Muscle layer of duodenum (tissue), 2 donors: ENCODE measurements at regions not wholly inside any gene's neighbourhood (a gene's known extent, or its start where the extent isn't known, plus 50 kb on each side); places are given as distances from the start of the nearest gene placed in this dataset.

Source experiments
- H3K27ac ChIP-seq: one replicate; pipeline ENCODE4 v1.7.0; 2013; ENCODE audit warnings: mild to moderate bottlenecking, low read length
- H3K27me3 ChIP-seq: one replicate; pipeline ENCODE4 v1.7.0; 2013; ENCODE audit warnings: low read depth, mild to moderate bottlenecking, control low read depth, low read length
- H3K36me3 ChIP-seq, 2 donors: one replicate each; pipeline ENCODE4 v1.7.0; 2013; ENCODE audit warnings: low read length in 2 of 2, control low read depth in 1 of 2, mild to moderate bottlenecking in 1 of 2; ENCODE audit not compliant: insufficient read depth in 2 of 2, control insufficient read depth in 1 of 2
- H3K4me1 ChIP-seq, 2 donors: one replicate each; pipeline ENCODE4 v1.7.0; 2013; ENCODE audit warnings: low read length in 2 of 2, mild to moderate bottlenecking in 2 of 2, control low read depth in 1 of 2, moderate library complexity in 1 of 2; ENCODE audit not compliant: insufficient read depth in 2 of 2, control insufficient read depth in 1 of 2
- H3K4me3 ChIP-seq, 2 donors: one replicate each; pipeline ENCODE4 v1.7.0; 2013; ENCODE audit warnings: low read length in 2 of 2, low read depth in 1 of 2, mild to moderate bottlenecking in 1 of 2
- H3K9me3 ChIP-seq, 2 donors: one replicate each; pipeline ENCODE4 v1.7.0; 2013; ENCODE audit warnings: low read length in 2 of 2, control low read depth in 1 of 2, mild to moderate bottlenecking in 1 of 2; ENCODE audit not compliant: control insufficient read depth in 1 of 2
- donor health status: healthy.

DNA sequence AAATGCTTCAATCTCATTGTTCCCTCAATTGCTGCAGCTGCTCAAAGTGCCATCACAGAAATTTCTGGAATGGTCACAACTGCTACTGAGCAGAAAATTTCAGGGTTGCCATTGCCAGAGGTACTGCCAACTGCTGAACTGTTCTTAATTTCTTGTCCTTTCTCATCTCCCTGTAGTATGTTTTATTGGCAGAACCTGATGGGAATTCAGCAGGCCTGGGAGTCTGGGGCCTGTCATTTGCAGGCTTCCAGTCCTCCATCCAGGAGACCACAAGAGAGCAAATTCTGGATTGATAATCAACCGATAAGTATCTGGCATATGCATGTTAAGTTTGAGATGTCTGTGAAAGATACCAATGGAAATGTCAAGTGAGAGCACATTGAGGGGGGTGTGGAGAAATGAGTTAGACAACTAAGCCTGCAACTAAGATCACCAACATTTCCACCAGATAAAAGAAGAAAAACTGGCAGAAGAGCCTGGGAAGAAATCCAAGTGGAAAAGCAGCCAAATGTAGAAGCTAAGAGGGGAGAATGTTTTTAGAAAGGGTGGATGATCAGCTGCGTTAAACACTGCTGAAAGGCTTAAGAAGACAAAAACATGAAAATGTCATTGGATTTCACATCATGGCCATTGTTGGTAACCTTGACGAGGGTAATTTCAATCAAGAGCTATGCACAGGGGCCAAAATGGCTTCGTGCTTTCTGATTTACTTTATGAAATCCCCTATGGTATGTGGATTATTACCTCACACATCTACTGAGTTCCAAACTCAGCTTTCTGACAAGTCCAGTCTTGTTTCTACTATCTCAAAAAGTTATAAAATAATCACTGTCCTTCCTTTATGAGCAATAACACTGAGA is 648.1 kb downstream of the PLPP3 start:
- H3K36me3 ChIP-seq = no peaks in the 10 kb centered on the region
- H3K27ac ChIP-seq = no peak overlapping the region
- no peaks in the 10 kb centered on the region for H3K9me3 ChIP-seq

DNA sequence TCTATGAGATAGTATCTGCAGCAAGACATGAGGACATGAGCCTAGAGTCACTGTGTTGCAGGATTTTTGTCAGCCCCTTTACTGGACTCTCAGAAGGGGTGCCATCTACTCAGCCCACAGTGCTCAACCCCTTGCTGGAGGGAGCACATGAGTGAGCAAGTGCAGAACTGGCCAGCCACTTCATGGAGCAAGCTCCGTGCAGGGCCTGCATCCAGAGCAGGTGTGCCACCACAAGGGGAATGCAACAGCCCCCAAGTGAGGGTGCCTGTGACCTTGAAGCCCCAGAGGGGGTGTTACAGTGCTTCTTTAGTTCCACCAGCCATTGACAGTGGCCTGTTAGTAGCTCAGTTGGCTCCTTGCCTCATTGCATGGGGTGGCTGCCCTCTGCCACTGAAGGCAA is 649.7 kb downstream of the PLPP3 start:
- Histone ChIP-seq H3K36me3 (no peaks in the 10 kb centered on the region), H3K4me3 (no peak overlapping the region), H3K4me1 (peaks cover 10 to 12% of the 10 kb centered on the region in 2 donors), H3K27me3 (no peaks in the 10 kb centered on the region), H3K9me3 (no peaks in the 10 kb centered on the region), H3K27ac (no peak overlapping the region)

More for the DNA sequence above, 648.1 kb downstream of the PLPP3 start:
- peaks cover 10 to 12% of the 10 kb centered on the region in 2 donors for H3K4me1 ChIP-seq
- H3K27me3 ChIP-seq = no peaks in the 10 kb centered on the region
- no peak overlapping the region for H3K4me3 ChIP-seq

DNA sequence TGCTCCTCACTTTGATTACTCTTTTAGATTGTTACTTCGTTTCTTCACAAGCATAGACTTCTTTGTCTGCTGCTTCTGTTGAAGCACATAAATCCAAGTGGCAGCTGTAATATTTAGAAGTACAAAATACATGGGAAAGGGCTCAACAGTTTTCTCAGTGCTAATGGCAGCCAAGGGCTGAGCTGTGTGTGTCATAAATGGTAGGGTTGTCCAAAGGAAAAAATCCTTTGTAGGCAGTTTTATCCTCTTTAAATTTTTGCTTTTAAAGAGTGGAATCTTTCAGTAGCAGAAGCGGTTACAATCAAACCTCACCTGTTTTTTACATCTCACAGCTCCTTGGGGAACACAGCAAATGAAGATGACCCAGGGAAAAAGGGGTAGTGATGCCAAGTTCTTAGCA is 650.8 kb downstream of the PLPP3 start:
- Histone ChIP-seq H3K9me3 (no peaks in the 10 kb centered on the region), H3K4me1 (peaks cover 10 to 12% of the 10 kb centered on the region in 2 donors), H3K27ac (no peak overlapping the region), H3K27me3 (no peaks in the 10 kb centered on the region), H3K36me3 (no peaks in the 10 kb centered on the region), H3K4me3 (no peak overlapping the region)

DNA sequence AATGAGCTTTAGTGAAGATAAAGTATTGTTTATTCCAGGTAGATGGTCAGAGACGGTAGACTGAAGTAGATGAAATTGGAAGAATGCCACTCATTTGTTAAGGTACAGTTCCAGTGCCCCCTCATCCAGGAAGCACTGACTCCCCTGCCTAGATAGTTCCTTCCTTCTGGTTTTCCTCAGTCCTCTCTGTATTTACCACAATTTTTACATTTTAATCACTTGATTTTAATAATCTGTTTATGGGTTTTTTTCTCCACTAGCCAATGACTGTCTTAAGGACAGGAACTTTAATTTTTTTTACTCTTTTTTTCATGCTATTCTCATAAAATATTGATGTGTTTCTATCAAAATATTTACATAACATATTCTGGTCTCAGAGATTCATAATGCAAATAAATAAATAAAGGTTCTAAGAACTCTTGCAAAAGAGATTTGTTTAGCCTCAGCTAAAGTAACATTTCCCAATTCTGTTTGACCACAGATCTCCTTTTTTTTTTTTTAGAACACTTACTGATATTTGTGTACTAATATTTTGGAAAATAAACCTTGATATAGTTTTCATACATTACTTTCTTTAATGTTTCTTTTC is 651.6 kb downstream of the PLPP3 start:
- Histone ChIP-seq H3K4me3 (no peak overlapping the region), H3K9me3 (no peaks in the 10 kb centered on the region), H3K27me3 (no peaks in the 10 kb centered on the region), H3K4me1 (peaks cover 10 to 12% of the 10 kb centered on the region in 2 donors), H3K27ac (no peak overlapping the region), H3K36me3 (no peaks in the 10 kb centered on the region)

DNA sequence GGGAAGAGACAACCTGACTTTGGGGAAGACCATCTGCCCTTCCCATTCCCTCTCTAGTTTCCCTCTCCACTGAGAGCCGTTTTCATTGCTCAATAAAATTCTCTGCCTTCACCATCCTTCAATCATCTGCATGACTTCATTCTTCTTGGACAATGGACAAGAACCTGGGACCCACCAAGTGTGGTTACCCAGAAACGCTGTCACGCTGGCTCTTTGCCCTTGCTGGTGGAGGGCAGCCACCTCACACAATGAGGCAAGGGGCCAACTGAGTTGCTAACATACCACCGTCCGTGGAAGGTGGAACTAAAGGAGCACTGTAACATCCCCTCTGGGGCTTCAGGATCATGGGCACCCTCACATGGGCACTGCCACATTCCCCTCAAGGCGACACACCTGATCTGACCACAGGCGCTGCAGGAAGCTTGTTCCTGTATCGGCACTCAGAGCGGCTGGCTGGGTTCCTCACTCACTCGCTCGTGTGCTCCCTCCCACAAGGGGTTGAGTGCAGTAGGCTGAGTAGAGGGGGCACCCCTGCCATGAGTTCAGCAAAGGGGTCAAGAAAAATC is 652.4 kb downstream of the PLPP3 start:
- no peaks in the 10 kb centered on the region for H3K9me3 ChIP-seq
- H3K4me1 ChIP-seq = peaks cover 8 to 10% of the 10 kb centered on the region in 2 donors
- no peak overlapping the region for H3K4me3 ChIP-seq
- H3K36me3 ChIP-seq = no peaks in the 10 kb centered on the region
- no peaks in the 10 kb centered on the region for H3K27me3 ChIP-seq
- H3K27ac ChIP-seq = no peak overlapping the region

DNA sequence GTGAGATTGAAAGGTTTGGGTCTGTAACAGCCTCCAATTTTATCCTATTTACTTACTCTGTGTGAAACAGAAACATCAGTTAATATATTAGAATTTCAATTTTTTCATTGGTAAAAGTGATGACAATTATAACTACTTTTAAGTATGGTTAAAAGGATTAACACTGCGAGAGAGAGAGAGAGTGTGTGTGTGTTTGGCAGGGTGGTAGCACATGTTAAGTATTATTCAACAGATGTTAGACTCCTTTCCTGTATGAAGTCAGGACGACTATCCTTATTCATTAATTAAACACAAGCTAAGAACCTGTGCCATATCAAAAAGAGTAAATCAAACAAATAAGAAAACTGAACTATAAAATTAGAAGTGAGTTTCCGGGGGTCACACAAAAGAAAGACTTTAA is 662.5 kb downstream of the PLPP3 start:
- no peak overlapping the region for H3K27ac ChIP-seq
- no peak overlapping the region for H3K4me3 ChIP-seq
- H3K27me3 ChIP-seq = no peaks in the 10 kb centered on the region
- H3K36me3 ChIP-seq = no peaks in the 10 kb centered on the region
- H3K9me3 ChIP-seq = no peaks in the 10 kb centered on the region
- H3K4me1 ChIP-seq = peaks cover 0 to 12% of the 10 kb centered on the region in 2 donors

DNA sequence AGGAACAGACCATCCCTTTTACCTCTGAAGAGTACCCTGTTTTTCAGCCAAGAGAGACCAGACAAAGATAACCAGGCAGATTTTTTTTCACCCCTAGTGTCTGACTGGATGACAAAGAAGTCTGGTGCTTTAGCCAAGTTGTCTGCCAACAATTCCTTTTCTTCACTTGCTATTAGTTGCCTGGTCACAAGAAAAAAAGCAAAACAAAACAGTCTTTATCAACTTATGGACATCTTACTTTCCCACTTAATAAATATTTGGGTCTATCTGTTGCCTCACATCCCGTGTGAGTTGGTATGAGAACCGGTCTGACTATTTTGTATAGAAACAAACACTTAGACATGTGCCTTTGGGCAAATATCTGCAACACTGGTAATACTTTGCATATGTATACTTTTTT is 662.9 kb downstream of the PLPP3 start:
- Histone ChIP-seq H3K4me1 (peaks cover 0 to 8% of the 10 kb centered on the region in 2 donors), H3K36me3 (no peaks in the 10 kb centered on the region), H3K4me3 (no peak overlapping the region), H3K9me3 (no peaks in the 10 kb centered on the region), H3K27ac (no peak overlapping the region), H3K27me3 (no peaks in the 10 kb centered on the region)

DNA sequence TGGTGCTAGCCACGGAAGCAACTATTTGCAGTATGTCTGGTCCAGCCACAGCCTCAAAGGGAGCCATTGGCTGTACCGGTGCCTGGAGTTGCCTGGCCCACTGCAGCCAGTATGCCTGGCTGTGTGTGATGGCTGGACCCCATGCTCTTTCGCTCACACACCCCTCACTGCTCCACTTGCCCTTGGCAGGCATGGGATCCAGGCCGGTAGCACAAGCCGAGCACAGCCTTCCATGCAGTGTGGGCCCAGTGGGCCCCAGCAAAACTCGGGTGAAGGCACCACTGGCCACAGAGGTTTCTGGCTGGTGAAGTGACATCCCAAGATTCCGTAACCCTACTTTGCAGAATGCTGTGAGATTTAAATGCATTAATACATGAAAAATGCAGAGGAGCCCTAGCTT is 665.8 kb downstream of the PLPP3 start:
- peaks cover 0 to 8% of the 10 kb centered on the region in 2 donors for H3K4me1 ChIP-seq
- H3K27me3 ChIP-seq = no peaks in the 10 kb centered on the region
- H3K9me3 ChIP-seq = no peaks in the 10 kb centered on the region
- H3K4me3 ChIP-seq = no peak overlapping the region
- H3K27ac ChIP-seq = no peak overlapping the region
- no peaks in the 10 kb centered on the region for H3K36me3 ChIP-seq

DNA sequence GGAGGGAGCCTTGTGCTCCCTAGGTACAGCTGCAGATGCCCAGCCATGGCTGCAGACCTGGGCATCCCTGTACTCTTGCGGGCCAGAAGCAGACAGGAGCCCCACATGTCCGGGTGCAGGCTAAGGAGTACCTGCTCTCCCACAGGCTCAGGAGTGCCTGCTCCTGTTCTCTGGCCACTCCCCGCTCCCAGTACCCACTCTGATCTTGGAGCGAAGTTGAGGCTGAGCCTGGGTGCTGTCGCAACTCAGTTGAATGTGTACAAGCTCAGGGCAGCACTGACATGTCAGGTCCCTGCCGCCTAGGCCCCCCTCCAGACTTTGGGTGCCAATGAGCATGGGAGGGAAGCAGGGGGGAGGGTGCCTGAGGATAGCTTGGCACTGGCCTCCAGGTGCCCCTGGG is 666.9 kb downstream of the PLPP3 start:
- Histone ChIP-seq H3K36me3 (no peaks in the 10 kb centered on the region), H3K4me3 (no peak overlapping the region), H3K9me3 (no peaks in the 10 kb centered on the region), H3K27ac (no peak overlapping the region), H3K4me1 (peaks cover 0 to 8% of the 10 kb centered on the region in 2 donors), H3K27me3 (no peaks in the 10 kb centered on the region)

DNA sequence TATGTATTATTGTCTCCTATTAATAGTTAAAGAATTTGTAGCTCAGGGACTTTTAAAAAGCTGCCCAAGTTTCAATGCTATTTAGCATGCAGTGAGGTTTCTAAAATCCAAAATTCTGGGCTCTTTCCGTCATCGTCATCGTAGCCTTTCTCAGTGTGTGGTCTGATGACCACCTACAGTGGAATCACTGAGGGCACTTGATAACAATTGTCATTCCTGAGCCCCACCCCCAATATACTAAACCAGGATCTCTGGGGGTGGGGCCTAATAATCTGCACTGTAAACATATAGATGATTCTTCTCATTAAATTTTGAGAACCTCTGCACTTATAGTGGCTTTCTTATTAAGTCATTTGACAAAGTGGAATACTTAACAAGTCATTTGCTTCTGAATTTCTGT is 674.8 kb downstream of the PLPP3 start:
- no peaks in the 10 kb centered on the region for H3K4me1 ChIP-seq
- no peak overlapping the region for H3K4me3 ChIP-seq

DNA sequence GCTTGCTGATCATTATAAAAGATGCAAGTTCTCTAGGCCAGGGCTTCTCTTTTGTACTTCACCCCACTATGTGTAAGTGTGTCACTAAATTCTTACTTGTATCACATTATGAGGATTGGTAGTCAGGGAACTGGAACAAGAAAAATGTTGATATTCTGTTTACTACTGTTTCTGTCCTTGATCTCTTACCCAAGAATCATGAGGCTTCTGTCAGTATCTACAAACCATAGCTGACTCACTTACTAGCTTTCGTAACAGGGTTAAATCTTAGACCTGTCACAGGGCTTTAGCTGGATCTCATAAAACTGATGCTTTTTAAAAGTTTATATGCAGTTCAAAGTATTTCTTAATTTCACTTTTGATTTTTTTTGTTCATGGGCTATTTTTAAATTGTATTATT is 681.2 kb downstream of the PLPP3 start:
- Histone ChIP-seq H3K4me1 (no peaks in the 10 kb centered on the region), H3K9me3 (peaks cover 8% of the 10 kb centered on the region in 2 donors), H3K36me3 (no peaks in the 10 kb centered on the region), H3K4me3 (no peak overlapping the region), H3K27me3 (no peaks in the 10 kb centered on the region), H3K27ac (no peak overlapping the region)

More for the DNA sequence above, 674.8 kb downstream of the PLPP3 start:
- Histone ChIP-seq H3K9me3 (no peaks in the 10 kb centered on the region), H3K27ac (no peak overlapping the region), H3K36me3 (no peaks in the 10 kb centered on the region), H3K27me3 (no peaks in the 10 kb centered on the region)
